CD4-positive, alpha-beta memory T cell (primary cell): ENCODE measurements at regions not wholly inside any gene's neighbourhood (a gene's known extent, or its start where the extent isn't known, plus 50 kb on each side); places are given as distances from the start of the nearest gene placed in this dataset.

ENCODE experiments used
- CTCF ChIA-PET: fragments of 350-600 bp; sonication (Branson Sonifier 250); formaldehyde crosslinking; loops from one replicate; lab custom pipeline; 2021; ENCODE audit warnings: inconsistent platforms; ENCODE audit not compliant: partially characterized antibody; lab: Charles Lee
- POLR2A ChIA-PET: fragments of 350-600 bp; sonication (Branson Sonifier 250); formaldehyde crosslinking; loops from one replicate; lab custom pipeline; 2021; ENCODE audit not compliant: partially characterized antibody; lab: Charles Lee
- DNase-seq, 5 donors: peaks; one replicate each; pipeline versions ENCODE4 v3.0.0 to v3.0.0-alpha.2; 2020 to 2022; ENCODE audit warnings: mixed read lengths in 1 of 5
- H3K27ac ChIP-seq: one replicate; pipeline ENCODE4 v1.7.0; 2013; ENCODE audit warnings: low read depth, low read length
- H3K27me3 ChIP-seq: 2 replicates; pipeline ENCODE4 v1.7.0; 2013; ENCODE audit warnings: mild to moderate bottlenecking, low read length, moderate library complexity; ENCODE audit not compliant: insufficient read depth
- H3K36me3 ChIP-seq: 2 replicates; pipeline ENCODE4 v1.7.0; 2013; ENCODE audit warnings: mild to moderate bottlenecking, low read length, moderate library complexity; ENCODE audit not compliant: insufficient read depth
- H3K4me1 ChIP-seq: 2 replicates; pipeline ENCODE4 v1.7.0; 2013; ENCODE audit warnings: mild to moderate bottlenecking, low read length, moderate library complexity; ENCODE audit not compliant: insufficient read depth
- H3K4me3 ChIP-seq, 2 donors: one replicate each; pipeline ENCODE4 v1.7.0; 2013; ENCODE audit warnings: low read length in 2 of 2, mild to moderate bottlenecking in 1 of 2
- H3K9me3 ChIP-seq, 2 donors: one replicate each; pipeline ENCODE4 v1.7.0; 2013; ENCODE audit warnings: low read length in 2 of 2, control low read depth in 1 of 2; ENCODE audit not compliant: control insufficient read depth in 1 of 2
- H3K27ac Mint-ChIP-seq, 7 donors: one replicate each; pipeline ENCODE4 v1.8.0; 2020 to 2021; ENCODE audit warnings: mixed read lengths in 7 of 7, mild to moderate bottlenecking in 6 of 7, inconsistent platforms in 3 of 7, moderate library complexity in 3 of 7
- H3K27me3 Mint-ChIP-seq, 2 donors: one replicate each; pipeline ENCODE4 v1.8.0; 2020 to 2021; ENCODE audit warnings: mixed read lengths in 2 of 2
- H3K36me3 Mint-ChIP-seq, 2 donors: one replicate each; pipeline ENCODE4 v1.8.0; 2020 to 2021; ENCODE audit warnings: mixed read lengths in 2 of 2, inconsistent platforms in 1 of 2, mild to moderate bottlenecking in 1 of 2
- H3K4me1 Mint-ChIP-seq, 4 donors: one replicate each; pipeline ENCODE4 v1.8.0; 2020 to 2021; ENCODE audit warnings: mixed read lengths in 4 of 4, mild to moderate bottlenecking in 1 of 4
- H3K4me3 Mint-ChIP-seq, 8 donors: one replicate each; pipeline ENCODE4 v1.8.0; 2020 to 2021; ENCODE audit warnings: mixed read lengths in 8 of 8, mild to moderate bottlenecking in 7 of 8, moderate library complexity in 6 of 8, inconsistent platforms in 3 of 8
- H3K9me3 Mint-ChIP-seq, 8 donors: one replicate each; pipeline ENCODE4 v1.8.0; 2020 to 2021; ENCODE audit warnings: mixed read lengths in 8 of 8, mild to moderate bottlenecking in 5 of 8, inconsistent platforms in 3 of 8, moderate library complexity in 1 of 8
- intact Hi-C: fragments of 100-400 bp; cut with micrococcal nuclease; formaldehyde crosslinking; loops from one replicate; pipeline ENCODE4 v1.15.1; 2023

DNA sequence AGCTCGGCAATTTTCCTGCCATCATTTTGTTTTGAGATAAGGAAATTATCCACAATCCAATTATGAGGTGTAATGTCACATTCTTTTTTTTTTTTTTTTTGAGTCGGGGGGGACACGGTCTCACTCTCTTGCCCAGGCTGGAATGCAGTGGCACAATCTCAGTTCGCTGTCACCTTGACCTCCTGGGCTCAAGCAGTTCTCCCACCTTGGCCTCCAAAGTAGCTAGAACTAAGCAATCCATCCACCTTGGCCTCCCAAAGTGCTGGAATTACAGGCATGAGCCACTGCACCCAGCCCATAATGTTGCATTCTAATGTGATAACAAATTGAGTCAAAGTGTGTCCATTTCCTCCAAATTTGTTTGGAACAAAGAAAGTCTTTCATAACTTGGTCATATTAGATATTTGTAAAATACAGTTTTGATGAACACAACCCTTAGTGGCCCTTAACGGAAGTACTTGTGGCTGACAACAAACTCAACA, 144.1 kb upstream of the AFDN start:
- no peak overlapping the region for H3K27ac Mint-ChIP-seq
- ChIA-PET POLR2A (no interaction called here), CTCF (no interaction called here)
- no peaks in the 10 kb centered on the region for H3K36me3 ChIP-seq
- H3K36me3 Mint-ChIP-seq: no peaks in the 10 kb centered on the region
- H3K9me3 Mint-ChIP-seq: peaks cover 0 to 5% (median 0%) of the 10 kb centered on the region in 8 donors
- no peak overlapping the region for H3K27ac ChIP-seq
- H3K4me3 ChIP-seq: no peak overlapping the region
- H3K4me1 ChIP-seq: no peaks in the 10 kb centered on the region
- H3K4me1 Mint-ChIP-seq: peaks cover 0 to 15% (median 2%) of the 10 kb centered on the region in 4 donors
- intact Hi-C loops: no loop called here
- H3K9me3 ChIP-seq: no peaks in the 10 kb centered on the region
- peaks cover 12% of the 10 kb centered on the region for H3K27me3 ChIP-seq
- H3K27me3 Mint-ChIP-seq: peaks cover 35 to 45% of the 10 kb centered on the region in 2 donors
- no peak for DNase-seq
- H3K4me3 Mint-ChIP-seq: no peak overlapping the region

DNA sequence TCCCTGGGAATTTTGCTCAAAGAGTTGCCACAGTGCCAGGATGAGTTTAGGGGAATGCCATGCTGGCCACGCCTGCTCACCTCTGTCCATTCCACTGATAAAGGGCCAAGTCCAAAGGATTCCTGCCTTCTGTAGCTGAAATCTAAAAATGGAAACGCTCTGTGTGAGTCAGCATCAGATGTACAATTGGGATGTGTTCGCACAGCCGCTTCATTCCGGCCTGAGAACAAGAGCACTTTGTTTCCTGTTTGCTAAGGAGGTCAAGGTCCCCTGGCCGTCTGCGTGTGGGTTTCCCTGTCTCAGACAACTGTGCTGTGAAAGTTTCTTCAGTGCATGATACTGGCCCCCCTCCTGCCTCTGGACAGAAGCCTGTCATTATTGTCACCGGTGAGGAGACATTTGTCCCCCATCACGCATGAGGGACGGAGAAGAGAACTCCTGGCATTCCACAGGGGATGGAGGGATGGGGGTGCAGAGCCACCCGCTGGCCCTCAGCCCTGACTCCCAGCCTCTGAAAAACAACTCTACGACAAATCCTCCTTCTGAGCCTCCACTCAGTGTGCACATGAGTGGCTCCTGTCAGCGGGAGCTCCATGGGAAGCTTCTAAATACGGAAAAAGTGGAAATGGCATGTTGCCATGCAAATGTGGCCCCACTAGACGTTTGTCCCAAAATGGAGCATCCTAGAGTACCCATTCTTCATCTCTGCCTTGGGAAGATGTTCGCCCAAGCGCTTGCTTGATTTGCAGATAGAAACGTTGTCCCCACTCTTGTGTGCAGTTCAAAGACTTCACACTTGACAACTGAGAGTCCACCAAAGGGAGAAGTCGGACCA, 143.5 kb upstream of the AFDN start:
- Histone ChIP-seq H3K36me3 (no peaks in the 10 kb centered on the region), H3K4me3 (no peak overlapping the region), H3K9me3 (no peaks in the 10 kb centered on the region), H3K27ac (no peak overlapping the region), H3K4me1 (no peaks in the 10 kb centered on the region), H3K27me3 (peaks cover 12% of the 10 kb centered on the region)
- H3K27me3 Mint-ChIP-seq: peaks cover 30 to 39% of the 10 kb centered on the region in 2 donors
- peaks cover 0 to 5% (median 0%) of the 10 kb centered on the region in 8 donors for H3K9me3 Mint-ChIP-seq
- no peaks in the 10 kb centered on the region for H3K36me3 Mint-ChIP-seq
- H3K4me3 Mint-ChIP-seq: no peak overlapping the region
- intact Hi-C loops: no loop called here
- ChIA-PET POLR2A (no interaction called here), CTCF (no interaction called here)
- peaks cover 0 to 9% (median 2%) of the 10 kb centered on the region in 4 donors for H3K4me1 Mint-ChIP-seq
- DNase-seq: no peak
- H3K27ac Mint-ChIP-seq: peak overlapping the region in 1 of 7 donors; percentile 17

DNA sequence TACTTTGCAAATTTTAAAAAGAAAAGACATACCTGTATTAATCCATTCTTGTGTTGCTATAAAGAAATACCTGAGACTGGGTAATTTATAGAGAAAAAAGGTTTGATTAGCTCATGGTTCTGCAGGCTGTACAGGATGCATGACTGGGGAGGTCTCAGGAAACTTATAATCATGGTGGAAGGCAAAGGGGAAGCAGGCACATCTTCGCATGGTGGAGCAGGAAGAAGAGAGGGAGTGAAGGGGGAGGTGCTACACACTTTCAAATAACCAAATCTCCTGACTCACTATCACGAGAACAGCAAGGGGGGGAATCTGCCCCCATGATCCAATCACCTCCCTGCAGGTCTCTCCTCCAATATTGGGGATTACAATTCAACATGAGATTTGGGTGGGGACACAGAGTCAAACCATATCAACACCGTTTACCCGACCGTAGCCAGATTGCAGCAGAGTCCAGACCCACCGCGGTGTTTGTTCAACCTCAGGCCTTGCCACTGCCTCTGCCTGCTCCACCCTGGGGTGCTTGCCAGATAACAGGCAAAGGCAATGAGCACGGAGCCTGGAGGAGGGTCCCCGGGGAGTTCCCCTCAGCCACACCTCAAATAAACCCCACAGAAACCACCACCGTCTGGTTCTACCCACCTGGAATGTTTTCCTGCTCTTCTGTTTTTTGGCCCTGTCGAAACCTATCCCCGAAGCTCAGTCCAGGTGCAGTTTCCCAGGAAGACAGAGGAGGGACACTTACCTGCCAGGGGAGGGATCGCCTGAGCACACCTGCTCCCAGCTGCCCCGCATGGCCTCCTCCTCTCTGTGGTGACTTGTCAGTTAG, 142.2 kb upstream of the AFDN start:
- ChIA-PET POLR2A (no interaction called here), CTCF (no interaction called here)
- Histone ChIP-seq H3K36me3 (no peaks in the 10 kb centered on the region), H3K4me3 (no peak overlapping the region), H3K27ac (no peak overlapping the region), H3K4me1 (no peaks in the 10 kb centered on the region), H3K9me3 (no peaks in the 10 kb centered on the region), H3K27me3 (peaks cover 4% of the 10 kb centered on the region)
- Mint-ChIP-seq H3K36me3 (no peaks in the 10 kb centered on the region), H3K4me3 (no peak overlapping the region), H3K27me3 (peaks cover 30 to 33% of the 10 kb centered on the region in 2 donors), H3K9me3 (peaks cover 0 to 5% (median 0%) of the 10 kb centered on the region in 8 donors), H3K27ac (no peak overlapping the region), H3K4me1 (peaks cover 0 to 5% (median 2%) of the 10 kb centered on the region in 4 donors)
- DNase-seq: no peak
- intact Hi-C loops: no loop called here

DNA sequence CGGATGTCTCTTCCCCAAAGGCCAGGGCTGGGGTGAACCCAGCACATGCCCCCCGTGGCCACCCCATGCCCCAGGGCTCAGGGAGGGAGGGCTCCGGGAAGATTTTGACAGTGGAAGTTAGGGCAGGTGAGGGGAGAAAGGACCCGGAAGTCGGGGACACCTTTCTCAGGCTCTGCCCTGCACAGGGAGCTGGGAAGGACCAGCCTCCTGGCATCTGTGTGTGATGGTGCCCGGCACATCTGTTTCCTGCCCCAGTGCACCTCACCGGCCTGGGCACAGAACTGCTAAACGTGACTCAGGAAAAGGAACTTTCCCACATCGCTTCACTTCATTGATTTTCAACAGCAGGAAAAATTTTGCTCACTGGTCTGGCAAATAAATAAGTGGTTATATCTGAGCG, 141.1 kb upstream of the AFDN start:
- no peaks in the 10 kb centered on the region for H3K36me3 ChIP-seq
- no peaks in the 10 kb centered on the region for H3K9me3 ChIP-seq
- peaks cover 0 to 5% (median 0%) of the 10 kb centered on the region in 8 donors for H3K9me3 Mint-ChIP-seq
- no peak overlapping the region for H3K27ac ChIP-seq
- H3K4me3 Mint-ChIP-seq: no peak overlapping the region
- H3K27ac Mint-ChIP-seq: no peak overlapping the region
- CTCF ChIA-PET: no interaction called here
- H3K4me3 ChIP-seq: no peak overlapping the region
- intact Hi-C loops: no loop called here
- H3K27me3 ChIP-seq: no peaks in the 10 kb centered on the region
- POLR2A ChIA-PET: no interaction called here
- H3K27me3 Mint-ChIP-seq: peaks cover 25 to 26% of the 10 kb centered on the region in 2 donors
- H3K4me1 Mint-ChIP-seq: peaks cover 0 to 5% (median 2%) of the 10 kb centered on the region in 4 donors
- no peaks in the 10 kb centered on the region for H3K4me1 ChIP-seq
- H3K36me3 Mint-ChIP-seq: no peaks in the 10 kb centered on the region
- DNase-seq: no peak

DNA sequence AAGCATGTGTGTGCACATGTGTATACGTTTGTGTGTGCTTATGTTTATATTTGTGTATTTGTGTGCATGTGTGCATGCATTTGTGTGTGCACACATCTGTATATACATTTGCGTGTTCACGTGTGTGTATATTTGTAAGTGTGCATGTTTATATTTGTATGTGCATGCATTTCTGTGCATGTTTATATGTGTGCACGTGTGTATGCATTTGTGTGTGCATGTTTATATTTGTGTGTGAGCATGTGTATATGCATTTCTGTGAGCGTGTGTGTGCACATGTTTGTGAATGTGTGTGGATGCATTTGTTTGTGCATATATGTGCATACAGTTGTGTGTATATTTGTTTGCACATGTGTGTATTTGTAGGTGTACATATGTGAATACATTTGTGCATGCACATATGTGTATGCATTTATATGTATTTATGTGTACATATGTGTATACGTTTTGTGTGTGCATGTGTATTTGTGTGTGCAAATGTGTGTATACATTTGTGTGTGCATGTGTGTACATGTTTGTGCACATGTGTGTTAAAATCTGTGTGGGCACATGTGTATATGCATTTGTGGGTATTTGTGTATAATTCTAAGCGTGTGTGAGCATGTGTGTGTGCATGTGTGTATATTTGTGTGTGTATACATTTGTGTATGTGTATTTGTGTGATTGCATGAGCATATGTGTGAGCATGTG, 140.4 kb upstream of the AFDN start:
- Histone ChIP-seq H3K27me3 (no peaks in the 10 kb centered on the region), H3K9me3 (no peaks in the 10 kb centered on the region), H3K4me3 (no peak overlapping the region), H3K4me1 (no peaks in the 10 kb centered on the region), H3K36me3 (no peaks in the 10 kb centered on the region), H3K27ac (no peak overlapping the region)
- peaks cover 24 to 29% of the 10 kb centered on the region in 2 donors for H3K27me3 Mint-ChIP-seq
- peaks cover 0 to 5% (median 0%) of the 10 kb centered on the region in 8 donors for H3K9me3 Mint-ChIP-seq
- ChIA-PET CTCF (no interaction called here), POLR2A (no interaction called here)
- H3K36me3 Mint-ChIP-seq: no peaks in the 10 kb centered on the region
- H3K4me1 Mint-ChIP-seq: peaks cover 0 to 5% (median 2%) of the 10 kb centered on the region in 4 donors
- no peak overlapping the region for H3K27ac Mint-ChIP-seq
- DNase-seq: no peak
- H3K4me3 Mint-ChIP-seq: no peak overlapping the region
- intact Hi-C loops: no loop called here

DNA sequence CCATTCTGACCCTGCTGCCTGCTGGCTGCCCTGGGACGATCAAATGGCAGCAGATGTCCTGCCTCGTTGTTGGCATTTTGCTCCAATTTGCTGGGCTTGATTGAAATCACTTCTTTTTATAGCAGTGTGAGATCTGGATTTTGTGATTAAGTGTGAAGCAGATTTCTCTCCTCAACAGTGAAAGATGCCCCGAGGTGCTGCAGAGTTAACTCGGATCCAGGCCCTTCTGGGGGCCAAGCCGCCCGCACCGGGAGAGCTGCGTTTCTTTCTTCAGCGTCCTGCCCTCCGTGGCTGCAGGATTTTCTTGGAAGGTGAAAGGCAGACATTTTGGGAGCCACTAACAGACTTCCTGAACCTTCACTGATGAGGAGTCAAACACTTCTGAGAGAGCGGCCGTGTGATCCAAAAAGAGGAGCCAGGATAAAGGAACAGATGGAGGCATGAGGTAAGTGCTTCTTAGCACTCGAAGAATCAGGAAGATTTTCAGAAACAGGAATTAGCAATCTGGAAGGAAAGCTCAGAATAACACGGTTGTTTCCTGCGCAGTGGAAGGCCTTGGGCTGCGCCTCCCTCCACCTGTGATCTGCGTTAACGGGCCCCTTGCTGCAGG, 139.5 kb upstream of the AFDN start:
- H3K4me1 Mint-ChIP-seq: peaks cover 0 to 5% (median 2%) of the 10 kb centered on the region in 4 donors
- H3K4me3 ChIP-seq: no peak overlapping the region
- no peak overlapping the region for H3K27ac ChIP-seq
- CTCF ChIA-PET: no interaction called here
- H3K36me3 Mint-ChIP-seq: no peaks in the 10 kb centered on the region
- H3K4me3 Mint-ChIP-seq: no peak overlapping the region
- no peaks in the 10 kb centered on the region for H3K27me3 ChIP-seq
- DNase-seq: no peak
- H3K9me3 Mint-ChIP-seq: peaks cover 0 to 5% (median 0%) of the 10 kb centered on the region in 8 donors
- intact Hi-C loops: no loop called here
- H3K9me3 ChIP-seq: no peaks in the 10 kb centered on the region
- peaks cover 17 to 27% of the 10 kb centered on the region in 2 donors for H3K27me3 Mint-ChIP-seq
- H3K4me1 ChIP-seq: no peaks in the 10 kb centered on the region
- POLR2A ChIA-PET: no interaction called here
- no peaks in the 10 kb centered on the region for H3K36me3 ChIP-seq
- H3K27ac Mint-ChIP-seq: no peak overlapping the region
